NB4 (cell line): ENCODE measurements at regions not wholly inside any gene's neighbourhood (a gene's known extent, or its start where the extent isn't known, plus 50 kb on each side); places are given as distances from the start of the nearest gene placed in this dataset.
"Not testable (repeated sequence)": the region's sequence is repeated elsewhere in the genome, so short reads cannot be mapped to it uniquely, and the experiment has no call there.

ENCODE experiments used
- DNase-seq: peaks from one replicate; pipeline ENCODE4 v3.0.0; 2010; ENCODE audit warnings: low read depth
- H3K4me3 ChIP-seq: one replicate; pipeline ENCODE4 v1.5.1; 2011; ENCODE audit warnings: mild to moderate bottlenecking, low read depth, low read length, moderate library complexity
- CTCF ChIP-seq: IDR thresholded peaks from one replicate; pipeline ENCODE4 v1.5.1; 2012; ENCODE audit warnings: low read depth, low read length
- MAX ChIP-seq: IDR thresholded peaks from 2 replicates; pipeline ENCODE4 v1.6.1; 2011; ENCODE audit warnings: low read depth, low read length
- MYC ChIP-seq: IDR thresholded peaks from 2 replicates; pipeline ENCODE4 v1.6.1; 2011; ENCODE audit warnings: low read depth, low read length
- POLR2A ChIP-seq: IDR thresholded peaks from 2 replicates; pipeline ENCODE4 v1.6.1; 2011; ENCODE audit warnings: mild to moderate bottlenecking; ENCODE audit not compliant: insufficient read length; ENCODE audit errors: extremely low read depth

GRCh38 chr15:31222773-31223341 lies 103.8 kb upstream of the KLF13 start:
- peak; percentile 48 for DNase-seq
- no peak overlapping the region for H3K4me3 ChIP-seq
- TF ChIP-seq MYC, result no peak
- TF ChIP-seq POLR2A, result no peak
- no peak for TF ChIP-seq CTCF
- TF ChIP-seq MAX, result no peak

GRCh38 chr15:31223478-31224350 lies 102.9 kb upstream of the KLF13 start:
- no peak overlapping the region for H3K4me3 ChIP-seq
- DNase-seq, result no peak
- no peak for TF ChIP-seq POLR2A
- no peak for TF ChIP-seq MAX
- TF ChIP-seq CTCF, result no peak
- TF ChIP-seq MYC, result no peak

- H3K4me3 ChIP-seq, result not testable (repeated sequence)
- DNase-seq, result peak; percentile 39
Measured at GRCh38 chr15:31224661-31225060, 102.0 kb upstream of the KLF13 start.

GRCh38 chr15:31225356-31225955 lies 101.2 kb upstream of the KLF13 start:
- no peak overlapping the region for H3K4me3 ChIP-seq
- no peak for DNase-seq
- no peak for TF ChIP-seq MAX
- no peak for TF ChIP-seq POLR2A
- TF ChIP-seq MYC, result no peak
- no peak for TF ChIP-seq CTCF

GRCh38 chr15:31226021-31226420 lies 100.6 kb upstream of the KLF13 start:
- H3K4me3 ChIP-seq, result no peak overlapping the region
- DNase-seq, result no peak
- no peak for TF ChIP-seq MAX
- TF ChIP-seq CTCF, result no peak
- TF ChIP-seq MYC, result no peak
- TF ChIP-seq POLR2A, result no peak

GRCh38 chr15:31227235-31227634 lies 99.4 kb upstream of the KLF13 start:
- no peak for DNase-seq
- no peak overlapping the region for H3K4me3 ChIP-seq
- TF ChIP-seq MAX, result no peak
- no peak for TF ChIP-seq CTCF
- TF ChIP-seq POLR2A, result no peak
- no peak for TF ChIP-seq MYC
